Upper lobe of right lung (tissue), 1 donor: ENCODE measurements at regions not wholly inside any gene's neighbourhood (a gene's known extent, or its start where the extent isn't known, plus 50 kb on each side); places are given as distances from the start of the nearest gene placed in this dataset.

ENCODE experiments used
- ATAC-seq: fragments of 200-7000 bp; cut with Tn5 transposase; one replicate; pipeline ENCODE4 v1.9.1; 2020; ENCODE audit warnings: mild to moderate bottlenecking, moderate library complexity
- DNase-seq: peaks from one replicate; pipeline ENCODE4 v3.0.0-alpha.2; 2020
- H3K27ac ChIP-seq: fragments of 200-600 bp; one replicate; pipeline ENCODE4 v1.8.0; 2022
- H3K27me3 ChIP-seq: fragments of 200-600 bp; one replicate; pipeline ENCODE4 v1.8.0; 2022; ENCODE audit warnings: mild to moderate bottlenecking
- H3K36me3 ChIP-seq: fragments of 200-600 bp; one replicate; pipeline ENCODE4 v1.8.0; 2022
- H3K4me1 ChIP-seq: fragments of 200-600 bp; one replicate; pipeline ENCODE4 v1.8.0; 2022
- H3K4me3 ChIP-seq: fragments of 200-600 bp; one replicate; pipeline ENCODE4 v1.8.0; 2022; ENCODE audit warnings: mild to moderate bottlenecking
- H3K9me3 ChIP-seq: fragments of 200-600 bp; one replicate; pipeline ENCODE4 v1.8.0; 2022
- intact Hi-C: fragments of 100-400 bp; cut with DNase I; formaldehyde crosslinking; loops from one replicate; pipeline ENCODE4 v1.11.0; 2022
- TF ChIP-seq, protein P1 (sequence below): fragments of 200-600 bp; IDR thresholded peaks from one replicate; pipeline ENCODE4 v1.8.0; 2022; ENCODE audit warnings: antibody characterized with exemption
- donor health status: DM: no; HTN: yes; CAD: no; lungs with severe emphysema.

DNA sequence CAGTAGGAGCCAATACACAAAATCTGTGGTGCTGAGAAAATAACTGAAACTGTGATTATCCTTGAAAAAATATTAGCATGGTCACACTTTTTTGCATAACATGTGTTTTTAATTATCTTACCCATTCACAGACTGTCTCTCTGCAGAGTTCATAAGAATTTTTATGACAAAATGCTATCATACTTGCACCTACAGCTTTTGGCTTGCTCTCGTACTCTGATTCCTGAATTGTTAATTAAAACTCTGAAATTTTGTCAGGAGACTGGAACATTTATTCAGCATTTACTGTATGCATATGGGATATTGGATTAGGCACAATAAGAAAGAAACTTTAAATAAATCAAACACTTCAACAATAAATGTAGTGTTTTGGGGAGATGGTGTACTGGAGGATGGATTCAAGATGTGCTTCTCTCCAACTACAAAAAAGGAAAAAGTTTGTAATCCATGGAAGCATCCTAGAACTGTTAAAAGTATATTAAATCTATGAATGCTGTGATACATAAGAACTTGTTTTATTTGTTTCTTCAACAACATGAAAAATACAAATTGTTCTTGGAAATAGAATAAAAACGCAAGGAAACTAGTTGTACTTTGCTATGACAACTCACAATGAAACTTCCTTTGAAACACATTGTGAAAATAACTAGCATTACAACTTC, 260.5 kb downstream of the SPATA18 start:
- Histone ChIP-seq H3K36me3 (no peaks in the 10 kb centered on the region), H3K27me3 (no peaks in the 10 kb centered on the region), H3K4me3 (no peak overlapping the region), H3K27ac (no peak overlapping the region), H3K9me3 (no peaks in the 10 kb centered on the region), H3K4me1 (no peaks in the 10 kb centered on the region)
- DNase-seq (no peak), ATAC-seq (no peak)
- TF ChIP-seq, protein P1, sequence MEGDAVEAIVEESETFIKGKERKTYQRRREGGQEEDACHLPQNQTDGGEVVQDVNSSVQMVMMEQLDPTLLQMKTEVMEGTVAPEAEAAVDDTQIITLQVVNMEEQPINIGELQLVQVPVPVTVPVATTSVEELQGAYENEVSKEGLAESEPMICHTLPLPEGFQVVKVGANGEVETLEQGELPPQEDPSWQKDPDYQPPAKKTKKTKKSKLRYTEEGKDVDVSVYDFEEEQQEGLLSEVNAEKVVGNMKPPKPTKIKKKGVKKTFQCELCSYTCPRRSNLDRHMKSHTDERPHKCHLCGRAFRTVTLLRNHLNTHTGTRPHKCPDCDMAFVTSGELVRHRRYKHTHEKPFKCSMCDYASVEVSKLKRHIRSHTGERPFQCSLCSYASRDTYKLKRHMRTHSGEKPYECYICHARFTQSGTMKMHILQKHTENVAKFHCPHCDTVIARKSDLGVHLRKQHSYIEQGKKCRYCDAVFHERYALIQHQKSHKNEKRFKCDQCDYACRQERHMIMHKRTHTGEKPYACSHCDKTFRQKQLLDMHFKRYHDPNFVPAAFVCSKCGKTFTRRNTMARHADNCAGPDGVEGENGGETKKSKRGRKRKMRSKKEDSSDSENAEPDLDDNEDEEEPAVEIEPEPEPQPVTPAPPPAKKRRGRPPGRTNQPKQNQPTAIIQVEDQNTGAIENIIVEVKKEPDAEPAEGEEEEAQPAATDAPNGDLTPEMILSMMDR, result no peak
- intact Hi-C loops, result no loop called here

DNA sequence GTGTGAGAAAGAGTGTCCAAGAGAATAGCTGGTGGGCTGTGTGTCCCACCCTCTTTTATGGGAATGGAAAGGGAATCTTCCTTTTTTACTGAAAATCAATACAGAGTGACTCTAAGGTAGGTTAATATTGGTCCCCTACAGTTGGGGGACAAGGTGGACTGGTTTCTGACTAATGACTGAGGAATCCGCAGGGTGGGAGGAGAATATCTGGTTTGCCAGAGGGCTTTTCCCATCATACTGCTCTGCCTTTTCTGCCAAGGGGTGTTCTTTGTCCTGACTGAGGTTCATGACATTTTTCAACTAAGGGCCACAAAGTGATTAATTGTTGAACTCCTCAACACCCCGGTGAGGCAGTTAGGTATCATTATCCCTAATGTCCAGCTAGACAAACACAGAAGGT, 261.6 kb downstream of the SPATA18 start:
- no peaks in the 10 kb centered on the region for H3K27me3 ChIP-seq
- no peak overlapping the region for H3K27ac ChIP-seq
- no peak overlapping the region for H3K4me3 ChIP-seq
- no peaks in the 10 kb centered on the region for H3K4me1 ChIP-seq
- ATAC-seq (no peak), DNase-seq (no peak)
- no peaks in the 10 kb centered on the region for H3K36me3 ChIP-seq
- intact Hi-C loops, result no loop called here
- TF ChIP-seq, protein P1, result no peak
- no peaks in the 10 kb centered on the region for H3K9me3 ChIP-seq

DNA sequence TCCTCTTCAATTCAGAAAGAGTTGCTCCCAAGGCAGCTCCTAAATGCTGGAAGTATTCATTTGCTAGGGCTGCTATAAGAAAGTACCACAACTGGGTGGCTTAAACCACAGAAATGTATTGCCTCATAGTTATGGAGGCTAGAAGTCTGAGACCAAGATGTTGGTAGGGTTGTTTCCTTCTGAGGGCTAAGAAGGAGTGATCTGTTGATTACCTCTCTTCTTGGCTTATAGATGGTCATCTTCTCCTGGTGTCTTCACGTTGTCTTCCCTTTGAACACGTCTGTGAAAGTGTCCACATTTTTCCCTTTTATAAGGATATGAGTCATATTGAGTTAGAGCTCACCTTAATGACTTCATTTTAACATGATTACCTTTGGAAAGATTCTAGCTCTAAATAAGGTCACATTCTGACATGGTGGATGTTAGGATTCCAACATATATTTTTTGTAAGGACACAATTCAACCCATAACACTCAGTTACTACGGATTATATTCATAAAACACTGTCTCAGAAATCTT, 266.3 kb downstream of the SPATA18 start:
- intact Hi-C loops, result no loop called here
- ATAC-seq (no peak), DNase-seq (no peak)
- no peaks in the 10 kb centered on the region for H3K9me3 ChIP-seq
- H3K27ac ChIP-seq, result no peak overlapping the region
- no peaks in the 10 kb centered on the region for H3K4me1 ChIP-seq
- H3K4me3 ChIP-seq, result no peak overlapping the region
- no peaks in the 10 kb centered on the region for H3K27me3 ChIP-seq
- H3K36me3 ChIP-seq, result no peaks in the 10 kb centered on the region
- TF ChIP-seq, protein P1, result no peak

DNA sequence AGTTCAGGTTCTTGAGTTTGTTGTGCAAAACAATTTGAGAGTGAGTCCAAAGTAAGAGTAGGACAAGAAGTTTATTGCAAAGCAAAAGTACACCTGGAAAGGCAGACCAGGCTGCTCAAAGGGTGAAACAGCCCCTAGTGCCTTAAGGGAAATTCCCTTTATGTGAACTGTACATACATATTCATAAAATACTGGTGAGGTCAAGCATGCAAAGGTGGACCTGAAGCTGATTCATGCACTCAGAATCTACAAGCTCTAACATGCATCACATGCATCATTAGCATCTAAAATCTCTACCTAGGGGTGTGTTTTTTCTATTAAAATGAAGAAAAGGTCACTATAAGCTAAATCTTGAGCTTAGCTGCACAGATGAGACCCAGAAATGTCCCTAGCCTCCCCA, 266.9 kb downstream of the SPATA18 start:
- no peaks in the 10 kb centered on the region for H3K9me3 ChIP-seq
- no peak overlapping the region for H3K4me3 ChIP-seq
- H3K27me3 ChIP-seq, result no peaks in the 10 kb centered on the region
- H3K4me1 ChIP-seq, result no peaks in the 10 kb centered on the region
- H3K27ac ChIP-seq, result no peak overlapping the region
- TF ChIP-seq, protein P1, result no peak
- DNase-seq, result no peak
- ATAC-seq, result no peak
- intact Hi-C loops, result no loop called here
- no peaks in the 10 kb centered on the region for H3K36me3 ChIP-seq

DNA sequence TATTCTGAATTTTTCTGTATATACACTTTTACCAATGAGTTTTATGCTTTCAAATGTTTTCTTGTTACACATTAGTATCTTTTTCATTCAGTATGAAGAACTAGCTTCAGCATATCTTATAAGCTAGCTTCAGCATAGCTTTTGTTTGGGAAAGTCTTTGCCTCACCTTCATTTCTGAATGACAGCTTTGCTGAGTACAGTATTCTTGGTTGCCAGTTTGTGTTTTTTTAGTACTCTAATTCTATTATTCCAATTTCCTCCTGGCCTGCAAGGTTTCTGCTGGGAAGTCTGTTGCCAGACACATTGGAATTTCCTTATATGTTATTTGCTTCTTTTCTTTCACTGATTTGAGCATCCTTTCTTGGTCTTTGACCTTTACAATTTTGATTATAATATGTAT, 278.8 kb downstream of the SPATA18 start:
- DNase-seq (no peak), ATAC-seq (no peak)
- H3K36me3 ChIP-seq, result no peaks in the 10 kb centered on the region
- H3K4me3 ChIP-seq, result no peak overlapping the region
- TF ChIP-seq, protein P1, result no peak
- H3K27me3 ChIP-seq, result no peaks in the 10 kb centered on the region
- intact Hi-C loops, result no loop called here
- no peaks in the 10 kb centered on the region for H3K4me1 ChIP-seq
- no peak overlapping the region for H3K27ac ChIP-seq
- no peaks in the 10 kb centered on the region for H3K9me3 ChIP-seq

DNA sequence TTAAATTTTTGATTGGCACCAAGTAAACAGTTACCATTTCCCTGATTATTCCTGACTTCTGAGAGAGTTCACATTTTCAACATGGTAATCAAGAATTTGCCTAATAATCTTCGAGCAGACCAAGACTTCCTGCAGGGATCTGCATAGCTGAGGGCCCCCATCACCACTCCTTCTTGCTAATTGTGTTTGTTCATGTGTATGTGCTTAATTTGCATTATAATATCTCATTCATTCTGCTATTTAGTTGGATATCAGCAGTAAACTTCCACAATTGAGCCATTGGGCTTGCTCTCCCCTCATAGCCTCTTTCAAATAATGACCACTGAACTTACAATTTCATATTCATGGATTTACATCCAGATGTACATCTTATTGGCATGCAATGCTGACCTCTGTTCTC, 292.5 kb downstream of the SPATA18 start:
- H3K27me3 ChIP-seq, result no peaks in the 10 kb centered on the region
- ATAC-seq, result no peak
- DNase-seq, result no peak
- no peak overlapping the region for H3K27ac ChIP-seq
- intact Hi-C loops, result no loop called here
- TF ChIP-seq, protein P1, result no peak
- no peaks in the 10 kb centered on the region for H3K4me1 ChIP-seq
- H3K36me3 ChIP-seq, result no peaks in the 10 kb centered on the region
- no peak overlapping the region for H3K4me3 ChIP-seq
- no peaks in the 10 kb centered on the region for H3K9me3 ChIP-seq
